Fibroblast of peridontal ligament (primary cell): ENCODE measurements at regions not wholly inside any gene's neighbourhood (a gene's known extent, or its start where the extent isn't known, plus 50 kb on each side); places are given as distances from the start of the nearest gene placed in this dataset.

Experiments used
- DNase-seq: peaks from one replicate; pipeline ENCODE4 v3.0.0-alpha.2; 2010; ENCODE audit errors: extremely low read depth

GRCh38 chr9:13491138-13491492 is 211.6 kb upstream of the MPDZ start:
- no peak for DNase-seq

GRCh38 chr9:13487936-13488335 is 208.4 kb upstream of the MPDZ start:
- no peak for DNase-seq

GRCh38 chr9:13487498-13487897 is 208.0 kb upstream of the MPDZ start:
- no peak for DNase-seq

DNA sequence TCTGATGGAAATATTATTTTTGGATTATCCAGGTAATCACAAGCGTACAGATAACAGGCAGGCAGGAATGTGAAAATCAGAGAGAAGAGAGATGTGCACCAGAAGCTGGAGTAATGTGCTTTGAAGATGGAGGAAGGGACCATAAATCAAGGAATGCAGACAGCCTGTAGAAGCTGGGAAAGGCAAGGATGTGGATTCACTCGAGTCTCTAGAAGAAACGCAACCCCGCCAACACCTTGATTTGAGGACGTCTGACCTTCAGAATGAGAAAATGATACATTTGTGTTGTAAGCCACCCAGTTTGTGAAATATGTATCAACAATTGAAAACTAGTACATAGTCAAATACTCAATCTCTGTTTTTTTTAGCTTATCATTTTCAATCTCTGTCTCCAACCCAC is 207.6 kb upstream of the MPDZ start:
- no peak for DNase-seq

GRCh38 chr9:13485068-13485596 is 205.6 kb upstream of the MPDZ start:
- peak; percentile 12 for DNase-seq

GRCh38 chr9:13484186-13484585 is 204.7 kb upstream of the MPDZ start:
- DNase-seq = no peak

DNA sequence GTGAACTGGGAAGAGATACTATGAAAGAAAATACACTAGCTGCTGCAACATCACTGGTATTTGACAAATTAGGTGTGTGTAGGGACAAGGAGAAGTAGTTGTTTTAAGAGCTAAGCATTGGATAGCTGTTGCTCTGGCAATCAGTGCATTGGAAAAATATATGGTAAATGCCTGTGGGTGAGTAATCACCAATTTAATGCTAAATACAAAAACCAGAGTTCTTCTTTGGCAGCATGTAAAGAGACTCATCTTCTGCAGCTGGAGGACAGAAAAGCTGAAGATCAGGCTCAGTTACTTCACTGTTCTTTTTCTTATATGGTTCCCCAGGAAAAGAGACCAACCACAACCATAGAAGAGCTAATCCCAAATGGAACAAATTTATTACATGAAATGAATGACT is 201.8 kb upstream of the MPDZ start:
- DNase-seq = no peak

- DNase-seq = no peak
Observed at GRCh38 chr9:13480693-13481092, 201.2 kb upstream of the MPDZ start.

GRCh38 chr9:13479096-13479495 is 199.6 kb upstream of the MPDZ start:
- DNase-seq = no peak

- DNase-seq = peak; percentile 15
Observed at GRCh38 chr9:13478639-13479038, 199.1 kb upstream of the MPDZ start.

DNA sequence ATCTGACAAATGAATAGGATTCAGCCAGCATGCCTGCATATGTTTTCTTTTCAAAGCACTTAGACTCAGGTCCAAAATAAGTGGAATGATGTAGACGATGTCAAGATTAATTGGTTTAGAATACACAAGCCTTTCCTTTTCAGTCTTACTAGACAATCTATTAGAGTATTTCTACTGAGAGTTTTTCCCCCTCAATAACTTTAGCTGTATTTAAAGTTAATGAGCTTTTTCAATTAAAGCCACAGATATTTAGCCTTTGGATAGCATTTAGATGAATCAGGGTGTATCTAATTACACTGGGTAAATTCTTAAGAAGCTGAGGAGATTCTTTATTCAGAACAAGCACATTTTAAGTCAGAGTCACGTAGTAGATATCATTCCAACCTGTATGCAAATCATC is 198.7 kb upstream of the MPDZ start:
- peak; percentile 6 for DNase-seq

DNA sequence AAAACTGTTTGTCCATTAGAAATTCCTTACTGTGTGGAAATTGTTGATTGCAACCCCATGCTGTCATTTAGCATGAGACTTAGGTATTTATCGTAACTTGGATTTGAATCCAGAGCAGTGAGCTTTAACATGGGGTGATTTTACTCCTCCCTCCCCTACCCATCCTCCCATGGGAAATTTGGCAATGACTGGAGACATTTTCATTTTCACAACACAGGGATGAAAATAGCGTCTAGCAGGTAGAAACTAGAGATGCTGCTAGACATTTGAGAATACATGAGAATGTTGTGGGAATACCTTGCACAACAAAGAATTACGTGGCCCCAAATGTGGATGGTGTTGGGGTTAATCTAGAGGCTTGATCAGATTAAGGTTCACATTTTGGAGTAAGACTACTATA is 191.3 kb upstream of the MPDZ start:
- DNase-seq = no peak

DNA sequence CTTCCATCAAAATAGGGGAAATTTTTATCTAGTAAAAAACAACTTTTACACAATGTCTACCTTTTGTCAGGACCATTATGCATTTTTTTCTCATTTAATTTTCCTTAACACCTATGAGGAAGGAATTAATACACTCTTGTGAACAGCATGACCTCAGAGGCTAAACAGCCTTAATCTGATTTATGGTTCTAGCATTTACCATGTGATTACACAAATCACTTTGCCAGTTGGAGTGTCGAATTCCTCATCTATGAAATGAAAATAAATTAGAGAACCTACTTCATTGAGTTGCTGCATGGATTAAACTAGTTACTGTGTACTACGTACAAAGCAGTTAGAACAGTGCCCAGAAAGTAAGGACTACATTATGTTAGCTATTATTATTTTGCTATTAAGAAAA is 187.7 kb upstream of the MPDZ start:
- DNase-seq = no peak

GRCh38 chr9:13461414-13461991 is 182.0 kb upstream of the MPDZ start:
- DNase-seq = no peak

DNA sequence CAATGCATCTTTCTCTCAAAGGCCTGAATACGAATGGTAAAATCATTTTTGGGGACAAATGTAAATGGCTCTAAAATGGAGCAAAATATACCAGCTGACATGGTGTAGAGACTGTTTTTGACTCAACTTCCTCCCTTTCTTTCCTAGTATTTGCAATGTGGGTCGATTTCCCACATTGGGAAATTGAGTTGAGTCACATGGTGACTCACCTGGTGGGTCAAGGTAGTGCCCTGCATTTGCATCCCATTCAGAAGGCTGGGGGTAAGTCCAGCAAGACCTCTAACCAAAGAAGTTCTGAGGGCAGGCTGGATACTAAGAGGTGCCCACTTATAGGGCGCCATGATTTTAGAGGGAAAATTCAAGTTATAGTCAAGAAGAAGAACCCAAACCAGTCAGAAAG is 179.6 kb upstream of the MPDZ start:
- DNase-seq = no peak

- DNase-seq = no peak
Observed at GRCh38 chr9:13457795-13458194, 178.3 kb upstream of the MPDZ start.

DNA sequence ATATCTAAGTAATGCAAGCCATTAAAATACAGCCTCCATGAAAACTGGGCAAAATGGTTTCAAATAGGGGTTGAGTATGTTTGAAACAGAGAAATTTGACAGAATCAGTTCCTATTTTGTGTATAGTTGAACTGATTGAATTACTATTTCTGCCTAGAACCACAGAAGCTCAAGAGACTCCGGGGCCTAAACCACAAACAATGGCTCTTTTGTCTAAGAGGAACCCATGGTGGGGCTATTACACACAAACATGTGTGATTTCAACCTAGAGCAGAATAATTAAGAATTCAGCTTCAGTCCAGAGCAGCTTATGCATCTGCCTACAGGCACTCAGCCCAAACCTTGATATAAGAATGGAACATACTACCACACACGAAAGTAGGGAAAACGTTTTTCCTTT is 171.2 kb upstream of the MPDZ start:
- no peak for DNase-seq

- no peak for DNase-seq
Observed at GRCh38 chr9:13448482-13448881, 169.0 kb upstream of the MPDZ start.

DNA sequence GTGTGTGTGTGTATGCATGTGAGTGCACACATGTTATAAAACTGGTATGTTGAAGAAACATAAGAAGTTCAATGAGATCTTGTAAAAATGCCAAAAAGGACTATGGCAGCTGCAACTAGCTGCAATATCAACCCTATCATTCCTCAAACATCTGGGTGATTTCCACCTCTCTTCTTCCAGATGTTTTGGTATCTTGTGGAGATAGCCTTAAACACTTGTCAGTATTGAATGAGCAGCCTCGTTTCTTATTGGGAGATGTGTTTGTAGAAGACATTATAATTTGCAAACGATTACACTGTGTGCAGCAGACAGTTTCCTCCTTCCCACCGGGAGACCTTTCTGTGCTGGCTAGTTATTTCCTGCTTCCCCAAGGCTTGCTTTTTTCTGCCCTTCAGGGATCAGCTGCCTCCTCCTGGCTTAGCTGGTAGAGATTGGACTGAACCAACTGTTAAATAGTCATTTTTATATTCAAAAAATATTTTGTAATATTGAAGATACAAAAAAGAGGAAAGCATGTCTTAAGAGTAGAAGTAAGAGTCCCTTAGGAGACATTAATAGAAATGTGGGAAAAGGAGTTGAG is 168.4 kb upstream of the MPDZ start:
- no peak for DNase-seq

- DNase-seq = peak; percentile 9
Observed at GRCh38 chr9:13446938-13447842, 167.7 kb upstream of the MPDZ start.

- DNase-seq = no peak
Observed at GRCh38 chr9:13446286-13446937, 166.9 kb upstream of the MPDZ start.

DNA sequence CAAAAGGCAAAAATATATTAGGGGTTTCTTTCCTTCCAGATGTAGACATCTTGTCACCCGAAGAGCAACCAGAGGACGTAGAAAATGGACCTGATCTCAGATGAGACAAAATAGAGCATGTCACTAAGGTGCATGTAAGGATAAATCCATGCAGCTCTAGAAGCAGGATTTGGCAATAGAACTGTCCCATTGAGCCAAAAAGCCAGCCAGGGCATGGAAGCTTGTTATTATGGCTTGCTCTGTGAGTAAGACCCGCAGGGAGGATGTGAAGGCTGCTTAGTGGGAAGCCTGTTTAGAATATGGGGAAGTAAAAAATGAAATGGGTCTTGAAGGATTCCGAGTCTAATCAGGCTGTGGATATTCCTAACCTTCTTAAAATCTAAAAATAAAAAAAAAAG is 165.6 kb upstream of the MPDZ start:
- DNase-seq = peak; percentile 5
